ENCODE measurements at regions not wholly inside any gene's neighbourhood (a gene's known extent, or its start where the extent isn't known, plus 50 kb on each side); places are given as distances from the start of the nearest gene placed in this dataset.

DNA sequence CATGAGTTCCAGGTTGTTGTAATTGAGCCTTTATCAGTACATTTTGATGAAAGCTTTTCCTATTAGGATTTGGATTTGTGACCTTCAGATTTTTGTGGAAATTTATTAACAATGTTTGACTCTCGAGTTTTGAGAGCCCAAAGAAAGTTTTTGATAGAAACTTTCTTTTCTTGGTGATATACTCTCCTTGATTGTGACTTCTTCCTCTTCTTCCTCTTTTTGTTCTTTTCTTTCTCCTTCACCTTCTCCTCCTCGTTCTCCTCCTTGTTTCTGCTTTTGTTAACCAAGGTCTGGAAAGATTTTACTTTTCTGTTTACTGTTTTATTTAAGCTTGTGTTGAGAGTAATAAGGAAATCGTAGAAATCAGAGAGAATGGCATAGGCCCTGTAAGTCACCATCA, 182.4 kb downstream of the TRIM27 start:
- DNase-seq, result no peak

DNA sequence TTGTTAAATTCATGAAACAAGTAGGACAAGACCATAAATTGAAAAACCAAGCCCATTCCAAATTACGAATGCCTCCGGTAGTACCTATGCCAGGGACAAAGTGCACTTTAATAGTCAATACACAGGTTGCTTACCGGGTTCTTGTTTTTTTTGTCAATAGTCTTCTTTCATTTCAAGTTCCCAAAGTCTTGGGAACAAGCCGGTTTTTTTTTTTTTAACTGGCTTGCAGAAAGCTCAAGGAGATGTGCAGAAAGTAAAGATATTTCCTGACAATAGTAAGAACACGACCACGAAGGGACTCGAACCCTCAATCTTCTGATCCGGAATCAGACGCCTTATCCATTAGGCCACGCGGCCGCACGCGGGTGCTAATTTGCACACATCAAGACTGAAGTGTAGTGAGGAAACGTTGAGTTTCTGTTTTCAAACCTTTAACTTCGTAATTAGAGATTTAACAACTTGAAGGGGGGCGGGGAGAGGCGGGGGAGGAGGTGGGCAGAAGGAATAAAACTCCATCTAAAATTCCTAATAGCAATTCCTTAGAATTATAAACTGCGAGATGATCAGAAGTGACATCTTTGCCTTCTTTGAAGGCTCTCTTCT, 181.0 kb downstream of the TRIM27 start:
- DNase-seq, result no peak

DNA sequence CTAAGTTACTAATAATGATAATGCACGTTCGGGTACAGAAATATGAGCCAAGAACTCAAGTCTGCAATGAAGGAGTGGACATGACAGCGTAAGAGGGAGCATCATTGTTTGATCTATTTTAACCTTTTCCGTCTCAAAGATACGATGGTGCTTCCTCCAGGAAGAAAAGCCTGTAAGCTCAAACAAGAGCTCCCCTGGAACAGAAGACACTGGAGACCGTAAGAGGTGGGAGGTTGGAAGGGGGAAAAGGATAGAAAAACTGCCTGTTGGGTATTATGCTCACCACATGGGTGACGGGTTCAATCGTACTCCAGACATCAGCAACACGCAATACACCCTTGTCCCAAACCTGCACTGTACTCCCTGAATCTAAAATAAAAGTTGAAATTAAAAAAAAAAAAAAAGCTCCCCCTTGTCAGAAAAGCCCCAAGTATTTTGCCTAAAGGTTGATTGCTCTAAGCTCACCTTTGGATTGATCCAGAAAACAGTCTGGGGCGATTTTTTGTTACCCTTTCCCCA, 180.5 kb downstream of the TRIM27 start:
- no peak for DNase-seq

DNA sequence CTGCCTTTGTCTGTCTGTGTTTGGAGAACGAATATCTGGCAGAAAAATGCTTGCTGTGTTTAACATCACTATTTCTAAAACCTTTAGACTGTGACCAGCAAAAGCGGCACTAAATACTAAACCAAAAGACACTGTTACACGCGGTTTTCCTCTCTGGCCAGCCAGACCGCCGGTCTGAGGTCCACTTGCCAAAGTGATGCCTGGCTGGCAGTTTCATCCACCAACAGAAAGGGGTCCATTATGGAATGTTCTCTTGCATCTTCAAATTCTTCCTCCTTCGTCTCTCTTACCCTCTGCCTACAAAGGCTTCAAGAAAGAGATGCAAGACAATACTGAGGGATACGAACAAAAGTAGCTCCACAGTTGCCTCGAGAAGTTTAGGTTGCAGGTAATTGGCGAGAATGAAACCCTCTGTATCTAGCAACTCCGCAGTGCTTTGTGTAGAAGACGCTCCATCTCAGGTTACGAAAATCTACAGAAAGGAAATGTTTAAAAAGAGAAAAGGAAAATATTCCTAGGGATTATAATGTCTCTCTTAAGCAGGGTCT, 176.6 kb downstream of the TRIM27 start:
- DNase-seq, result no peak

DNA sequence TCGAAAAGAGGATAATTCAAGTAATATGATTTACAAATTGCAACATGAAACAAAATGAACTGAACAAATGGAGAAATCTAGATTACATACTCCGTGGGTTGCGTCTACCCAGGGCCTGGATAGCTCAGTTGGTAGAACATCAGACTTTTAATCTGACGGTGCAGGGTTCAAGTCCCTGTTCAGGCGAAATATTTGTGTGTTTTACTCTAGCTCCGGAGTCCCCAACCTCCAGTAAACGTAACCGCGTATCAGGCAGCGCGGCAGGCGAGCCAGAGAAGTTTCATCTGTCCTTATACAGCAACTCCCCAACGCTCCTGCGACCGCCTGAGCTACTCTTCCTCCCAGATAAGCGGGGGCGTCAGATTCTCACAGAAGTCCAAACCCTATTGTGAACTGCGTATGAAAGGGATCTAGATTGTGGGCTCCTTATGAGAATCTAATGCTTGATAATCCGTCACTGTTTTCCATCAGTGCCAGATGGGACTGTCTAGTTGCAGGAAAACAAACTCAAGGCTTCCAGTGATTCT, 176.1 kb downstream of the TRIM27 start:
- no peak for DNase-seq

DNA sequence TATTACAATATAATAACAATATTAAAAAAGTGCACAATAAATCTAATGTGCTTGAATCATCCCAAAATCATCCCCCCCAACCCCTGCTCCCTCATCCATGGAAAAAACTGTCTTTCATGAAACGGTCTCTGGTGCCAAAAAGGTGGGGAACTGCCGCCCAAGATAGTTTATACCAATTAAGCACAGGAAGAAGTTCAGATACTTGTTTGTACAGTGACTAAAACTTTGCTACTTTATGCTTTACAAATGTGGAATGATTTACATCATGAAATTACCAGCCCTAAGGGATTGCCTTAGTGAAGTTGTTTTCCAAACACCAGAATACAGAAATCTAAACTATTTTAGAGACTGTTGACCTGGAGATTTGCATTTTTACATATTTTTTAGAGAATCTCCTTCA, 175.6 kb downstream of the TRIM27 start:
- DNase-seq, result no peak

DNA sequence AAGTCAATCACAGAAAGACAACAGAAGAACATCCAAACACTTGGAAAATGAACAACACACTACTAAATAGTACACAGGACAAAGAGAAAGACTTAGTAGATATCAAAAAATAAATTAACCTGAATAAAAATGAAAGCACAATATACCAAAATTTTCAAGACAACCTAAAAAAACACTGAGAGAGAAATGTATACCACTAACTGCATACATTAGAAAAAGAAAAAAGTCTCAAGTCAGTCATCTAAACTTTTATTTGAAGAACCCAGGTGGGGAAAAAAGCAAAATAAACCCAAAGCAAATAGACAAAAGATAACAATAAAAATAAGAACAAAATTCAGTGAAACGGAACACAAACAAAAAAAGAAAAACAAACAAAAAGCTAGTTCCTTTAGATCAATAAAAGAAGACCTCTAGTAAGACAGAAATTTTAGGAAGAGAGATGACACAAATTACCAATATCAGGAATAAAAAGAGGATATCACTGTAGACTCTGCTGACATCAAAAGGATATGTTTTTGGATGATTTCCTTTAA, 172.8 kb downstream of the TRIM27 start:
- no peak for DNase-seq

DNA sequence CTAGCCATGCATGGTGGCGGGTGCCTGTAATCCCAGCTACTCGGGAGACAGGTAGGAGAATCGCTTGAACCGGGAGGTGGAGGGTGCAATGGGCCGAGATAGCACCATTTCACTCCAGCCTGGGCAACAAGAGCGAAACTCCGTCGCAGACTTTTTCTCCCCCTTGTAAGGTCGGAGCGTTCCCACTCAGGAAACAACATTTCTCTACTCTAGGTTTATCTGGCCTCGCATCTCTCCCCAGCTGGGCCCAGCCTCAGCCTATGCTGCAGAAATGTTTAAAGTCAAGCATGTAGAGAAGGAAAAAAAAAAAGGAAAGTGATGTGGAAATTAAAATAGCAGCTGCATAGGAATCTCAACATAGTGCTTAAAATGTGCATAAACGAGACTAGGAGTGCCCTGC, 172.3 kb downstream of the TRIM27 start:
- no peak for DNase-seq

DNA sequence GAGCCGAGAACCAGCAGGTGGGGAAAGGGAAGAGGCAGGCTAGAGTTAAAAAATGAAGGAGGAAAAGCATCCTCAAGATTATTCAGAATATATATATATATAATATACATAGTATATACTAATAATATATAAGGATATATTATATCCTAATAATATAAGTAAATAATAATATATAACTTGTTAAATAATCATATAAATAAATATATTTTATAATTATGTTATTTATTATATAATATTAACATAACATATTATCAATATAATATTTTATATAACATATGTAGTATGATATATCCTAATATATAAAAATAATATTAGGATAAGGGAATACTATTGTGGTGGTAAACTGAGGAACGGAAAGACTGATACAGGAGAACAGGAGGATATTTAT, 171.8 kb downstream of the TRIM27 start:
- no peak for DNase-seq

DNA sequence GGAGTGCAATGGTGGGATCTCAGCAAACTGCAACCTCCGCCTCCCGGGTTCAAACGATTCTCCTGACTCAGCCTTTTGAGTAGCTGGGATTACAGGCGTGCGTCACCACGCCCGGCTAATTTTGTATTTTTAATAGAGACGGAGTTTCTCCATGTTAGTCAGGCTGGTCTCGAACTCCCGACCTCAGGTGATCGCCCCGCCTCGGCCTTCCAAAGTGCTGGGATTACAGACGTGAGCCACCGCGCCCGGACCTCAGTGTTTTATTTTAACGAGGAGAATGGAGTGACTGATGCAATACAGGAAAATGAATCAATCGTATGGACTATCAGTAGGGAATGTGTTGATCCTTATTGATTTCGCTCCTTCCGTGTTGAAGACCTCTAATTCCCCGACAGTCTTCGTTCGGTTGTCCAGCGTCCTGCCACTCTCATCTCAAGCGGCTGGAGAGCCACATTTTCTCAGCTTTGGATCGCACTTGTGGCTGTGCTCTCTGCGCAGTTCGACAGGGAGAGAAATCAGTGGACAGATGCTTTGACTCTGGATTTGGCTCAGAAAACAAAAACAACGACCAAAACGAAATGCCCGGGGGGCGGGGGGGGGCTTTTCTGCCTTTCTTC, 166.2 kb downstream of the TRIM27 start:
- DNase-seq, result no peak

DNA sequence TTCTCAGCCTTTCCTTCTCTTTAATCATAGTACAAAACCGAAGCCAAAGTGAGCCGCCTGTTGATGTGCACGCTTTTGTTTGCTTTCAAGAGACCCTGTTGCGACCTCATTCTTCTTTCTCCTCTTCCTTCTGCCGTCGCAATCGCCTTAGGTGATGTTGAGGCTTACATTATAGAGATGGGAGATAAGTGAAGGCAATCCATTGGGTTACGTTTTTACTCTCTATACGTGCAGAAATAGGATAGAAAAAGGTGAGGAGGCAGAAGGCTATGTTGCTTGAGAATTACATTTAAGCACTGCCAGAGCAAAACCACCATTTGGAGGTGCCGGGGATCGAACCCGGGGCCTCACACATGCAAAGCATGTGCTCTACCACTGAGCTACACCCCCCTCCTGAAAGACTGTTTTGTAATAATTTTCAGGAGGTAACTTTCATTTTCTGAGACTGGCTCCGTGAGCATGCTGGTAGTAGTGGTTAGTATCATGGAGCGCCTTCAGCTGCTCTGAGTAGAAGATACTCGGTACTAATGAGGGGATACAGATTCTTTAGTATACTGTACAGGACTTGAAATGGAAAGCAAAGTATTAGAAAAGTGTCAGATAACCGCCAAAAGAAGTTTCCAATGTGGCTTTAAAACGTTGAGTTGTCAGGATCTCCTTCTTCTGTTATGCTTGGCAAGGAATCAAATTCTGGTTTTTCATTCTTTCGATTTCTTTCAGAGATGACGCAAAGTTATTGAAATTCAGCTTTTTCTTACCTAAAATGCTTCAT, 165.6 kb downstream of the TRIM27 start:
- DNase-seq, result no peak

DNA sequence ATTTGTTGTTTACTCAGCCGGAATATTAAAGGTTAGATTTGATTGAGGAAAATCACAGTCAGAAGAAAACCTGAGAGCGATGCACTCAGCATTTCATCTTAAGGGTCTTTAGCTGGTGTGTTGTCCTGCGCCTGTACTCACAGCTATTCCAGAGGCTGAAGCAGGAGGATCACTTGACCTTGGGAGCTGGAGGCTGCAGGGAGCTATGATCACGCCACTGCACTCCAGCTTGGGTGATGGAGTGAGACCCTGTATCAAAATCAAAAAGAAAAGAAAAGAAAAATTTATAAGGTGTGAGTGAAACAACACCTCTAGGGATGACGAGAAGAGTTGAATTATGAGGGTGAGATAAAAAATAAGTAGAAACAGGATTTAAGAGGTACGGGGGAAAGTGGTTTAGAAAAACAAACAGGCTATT, 165.0 kb downstream of the TRIM27 start:
- no peak for DNase-seq

DNA sequence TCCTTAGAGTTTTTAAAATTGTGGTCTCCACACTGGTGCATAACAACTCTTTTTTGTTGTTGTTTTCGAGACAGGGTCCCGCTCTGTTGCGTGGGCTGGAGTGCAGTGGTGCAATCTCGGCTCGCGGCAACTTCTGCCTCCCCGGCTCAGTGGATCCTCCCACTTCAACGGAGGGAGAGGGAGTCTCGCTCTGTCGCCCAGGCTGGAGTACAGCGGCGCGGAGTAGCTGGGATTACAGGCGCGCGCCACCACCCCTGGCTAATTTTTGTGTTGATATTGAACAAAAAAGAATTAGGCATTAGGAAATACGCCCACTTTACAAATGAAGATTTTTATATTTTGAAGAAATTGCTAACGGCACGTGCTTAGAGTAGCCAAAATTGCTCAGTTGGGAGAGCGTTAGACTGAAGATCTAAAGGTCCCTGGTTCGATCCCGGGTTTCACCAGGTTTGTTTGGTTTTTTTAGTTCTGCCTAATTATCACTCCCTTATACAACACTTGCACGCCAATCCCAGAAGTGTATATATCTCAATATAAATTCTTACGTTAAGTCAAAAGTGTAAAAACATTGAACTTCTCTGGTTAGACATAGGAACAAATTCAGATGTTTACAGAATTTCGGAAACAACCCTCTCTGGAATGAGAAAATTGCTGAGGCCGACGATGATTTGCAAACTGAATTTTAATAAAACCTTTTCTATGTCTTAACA, 159.6 kb downstream of the TRIM27 start:
- DNase-seq, result no peak

DNA sequence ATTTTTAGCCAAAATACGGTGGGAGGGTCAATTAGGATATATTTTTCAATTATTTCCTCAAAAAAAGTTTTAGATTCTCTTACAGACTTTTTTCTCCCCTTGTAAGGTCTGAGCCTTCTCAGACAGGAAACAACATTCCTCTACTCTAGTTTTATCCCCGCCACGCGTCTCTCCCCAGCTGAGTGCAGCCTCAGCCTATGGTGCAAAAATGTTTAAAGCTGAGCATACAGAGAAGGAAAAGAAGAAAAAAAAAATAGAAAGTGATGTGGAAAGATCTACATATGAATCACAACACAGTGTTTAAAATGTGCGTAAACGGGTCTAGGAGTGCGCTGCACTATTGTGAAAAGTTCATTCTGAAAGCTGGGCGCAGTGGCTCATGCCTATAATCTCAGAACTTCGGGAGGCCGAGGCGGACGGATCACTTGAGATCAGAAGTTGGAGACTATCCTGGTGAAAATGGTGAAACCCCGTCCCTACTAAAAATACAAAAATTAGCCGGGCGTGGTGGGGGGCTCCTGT, 159.0 kb downstream of the TRIM27 start:
- no peak for DNase-seq

DNA sequence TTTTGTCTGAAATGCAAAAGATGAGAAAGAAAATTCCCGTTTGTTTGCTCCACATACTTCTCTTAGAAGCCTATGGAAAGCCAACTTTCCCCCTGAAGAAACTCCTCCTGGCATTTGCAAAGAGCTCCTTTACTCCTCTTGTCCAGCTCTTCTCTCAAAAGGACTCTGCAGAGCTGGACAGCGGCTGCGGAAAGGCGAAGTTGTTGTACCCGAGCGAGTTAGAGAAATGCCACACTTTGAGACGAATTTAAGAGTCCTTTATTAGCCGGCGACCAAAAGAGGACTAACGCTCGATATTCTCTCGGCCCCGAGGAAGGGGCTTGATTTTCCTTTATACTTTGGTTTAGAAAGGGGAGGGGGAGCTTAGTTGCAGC, 157.8 kb downstream of the TRIM27 start:
- DNase-seq, result no peak

DNA sequence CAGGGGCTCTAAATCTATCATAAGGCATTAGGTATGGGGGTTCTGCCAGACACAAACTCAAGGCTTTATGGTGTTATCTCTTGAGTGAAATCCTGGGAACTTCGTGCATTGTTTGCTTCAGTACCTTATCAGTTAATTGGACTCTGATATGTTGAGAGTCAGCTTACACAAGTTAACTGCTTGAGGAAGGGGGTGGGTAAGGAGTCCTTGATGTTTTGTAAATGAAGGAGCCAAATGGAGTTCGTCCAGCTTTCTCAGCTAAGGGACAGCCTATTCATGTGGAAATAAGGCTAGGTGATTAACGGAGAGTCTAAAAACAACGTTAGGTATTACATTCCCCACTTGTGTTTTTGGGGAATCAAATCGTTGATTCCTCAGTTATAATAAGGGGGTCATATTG, 157.4 kb downstream of the TRIM27 start:
- no peak for DNase-seq

DNA sequence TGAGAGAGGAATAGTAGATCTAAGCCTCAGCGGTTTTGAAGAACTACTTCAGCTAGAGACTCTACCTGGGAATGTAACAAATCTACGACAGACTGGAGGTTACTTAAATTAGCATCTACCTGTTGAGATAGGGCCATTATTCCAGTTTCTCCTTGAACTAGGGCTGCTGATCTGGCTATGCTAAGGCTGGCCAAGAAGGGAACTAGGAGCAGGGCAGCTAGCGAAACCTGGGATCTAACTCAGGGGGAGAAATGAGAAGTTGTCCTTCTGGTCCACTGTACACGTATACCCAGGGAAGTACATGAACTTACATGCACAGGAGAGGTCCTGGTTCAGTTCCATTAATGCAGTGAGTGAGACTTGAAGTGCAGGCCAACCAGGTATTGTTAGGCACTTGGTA, 156.7 kb downstream of the TRIM27 start:
- no peak for DNase-seq

DNA sequence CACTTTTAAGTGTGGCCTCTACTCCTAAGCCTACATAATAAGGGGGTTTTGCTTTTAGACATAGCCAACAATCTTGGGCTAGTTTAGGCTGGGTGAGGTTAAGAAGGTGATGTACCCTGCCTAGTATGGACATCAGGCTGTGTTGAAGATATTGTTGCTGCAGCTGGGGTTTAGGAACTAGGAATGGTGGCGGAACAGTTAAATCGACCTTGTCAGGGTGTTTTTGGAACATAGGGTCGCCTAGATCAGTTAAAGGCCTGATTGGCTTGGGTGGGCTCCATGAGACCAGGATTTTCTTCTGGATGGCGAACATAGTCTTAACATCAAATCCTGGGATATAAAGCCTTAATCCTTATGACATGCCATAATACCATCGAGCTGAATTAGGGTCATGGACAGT, 156.1 kb downstream of the TRIM27 start:
- DNase-seq, result no peak

DNA sequence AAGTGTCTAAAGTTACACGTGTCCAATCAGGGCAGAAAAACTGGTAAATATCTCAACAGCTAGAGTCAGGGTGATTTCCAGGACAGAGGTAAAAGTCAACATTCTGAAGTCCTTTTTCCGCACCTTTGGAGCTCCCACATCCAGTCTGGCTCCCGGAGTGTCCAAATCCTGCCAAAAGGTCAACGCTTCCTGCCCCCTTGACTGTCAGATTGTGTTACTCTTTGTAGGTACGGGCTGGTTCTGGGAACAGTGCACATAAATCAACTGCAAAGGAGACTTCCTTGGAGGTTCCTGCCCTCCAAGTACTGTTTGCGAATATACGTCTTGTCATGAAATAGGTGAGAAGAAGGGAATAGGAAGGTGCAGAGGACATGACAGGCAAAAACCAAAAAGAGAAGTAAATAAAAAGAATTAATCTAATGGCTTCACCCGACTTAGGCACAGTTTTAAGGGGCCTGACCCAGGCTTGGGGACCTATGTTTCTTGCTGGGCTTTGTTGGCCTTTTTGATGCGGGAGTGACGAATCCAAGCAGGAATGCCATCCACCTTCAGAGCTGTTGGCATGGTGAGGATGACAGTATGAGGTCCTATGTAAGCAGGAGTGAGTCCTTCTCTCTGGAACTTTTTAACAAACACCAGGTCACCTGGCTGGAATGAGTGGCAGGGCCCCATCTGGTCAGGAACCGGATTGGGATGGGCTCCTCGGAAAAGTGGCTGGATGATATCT, 155.4 kb downstream of the TRIM27 start:
- no peak for DNase-seq

DNA sequence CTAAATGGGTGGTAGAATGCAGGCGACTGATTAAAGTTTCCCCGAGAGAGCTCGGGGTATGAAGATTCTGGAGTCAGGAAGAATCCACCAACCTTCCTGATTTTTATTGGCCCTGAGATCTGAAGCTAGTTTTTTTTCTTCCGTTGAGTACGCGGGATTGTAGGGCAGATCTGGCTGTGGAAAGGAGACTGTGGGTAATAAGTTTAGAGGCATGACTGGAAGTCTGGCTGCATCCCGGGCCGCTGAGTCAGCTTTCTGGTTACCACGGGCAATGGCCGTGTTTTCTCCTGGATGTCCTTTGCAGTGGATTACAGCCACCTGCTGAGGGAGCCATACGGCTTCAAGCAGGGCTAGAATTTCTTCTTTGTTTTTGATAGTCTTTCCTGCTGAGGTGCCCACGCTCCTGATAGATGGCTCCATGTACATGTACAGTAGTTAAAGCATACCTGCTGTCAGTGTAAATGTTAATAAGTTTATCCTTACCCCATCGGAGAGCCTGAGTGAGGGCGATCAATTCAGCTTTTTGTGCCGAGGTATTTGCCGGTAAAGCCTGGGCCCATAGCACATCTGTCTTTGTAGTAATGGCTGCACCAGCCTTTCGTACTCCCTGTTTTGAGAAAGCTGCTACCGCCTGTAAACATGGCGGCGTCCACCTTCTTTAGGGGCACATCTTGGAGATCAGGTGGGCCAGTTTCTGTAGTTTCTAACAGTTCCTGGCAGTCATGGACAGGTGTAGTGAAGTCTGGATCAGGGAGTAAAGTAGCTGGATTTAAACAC, 154.0 kb downstream of the TRIM27 start:
- no peak for DNase-seq

DNA sequence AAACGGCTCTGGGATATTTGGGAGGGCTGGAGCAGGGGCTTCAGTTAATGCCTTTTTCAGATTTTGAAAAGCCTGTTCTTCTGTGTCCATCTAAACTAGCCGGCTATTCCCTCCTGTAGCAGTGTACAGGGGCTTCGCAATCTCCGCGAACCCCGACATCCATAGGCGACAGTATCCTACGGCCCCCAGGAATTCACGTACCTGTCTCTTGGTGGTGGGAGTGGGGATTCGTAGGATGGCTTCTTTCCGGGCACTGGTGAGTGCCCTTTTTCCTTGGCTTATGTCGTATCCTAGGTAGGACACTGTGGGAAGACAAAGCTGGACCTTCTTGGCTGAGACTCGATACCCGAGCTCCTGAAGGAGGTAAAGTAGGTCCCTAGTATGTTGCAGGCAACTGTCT, 153.1 kb downstream of the TRIM27 start:
- DNase-seq, result no peak
